ENCODE measurements at regions not wholly inside any gene's neighbourhood (a gene's known extent, or its start where the extent isn't known, plus 50 kb on each side); places are given as distances from the start of the nearest gene placed in this dataset.

GRCh38 chr4:111713276-111713675 lies 432.0 kb upstream of the FAM241A start:
- Histone ChIP-seq H3K9ac (ENCODE audit: low read length) (no peak overlapping the region), H2AFZ (ENCODE audit: low read depth, low read length, severe bottlenecking) (no peak overlapping the region), H3K36me3 (ENCODE audit: low read length) (no peaks in the 10 kb centered on the region), H3F3A (ENCODE audit: insufficient read depth) (no peaks in the 10 kb centered on the region), H3K9me2 (replicated peaks; ENCODE audit: insufficient read depth, low read length) (no peaks in the 10 kb centered on the region), H3K27me3 (ENCODE audit: low read length) (no peaks in the 10 kb centered on the region), H3K27ac (ENCODE audit: low read depth, low read length) (no peak overlapping the region), H4K20me1 (ENCODE audit: low read depth, low read length) (no peaks in the 10 kb centered on the region), H3K9me3 (ENCODE audit: insufficient read depth, low read length) (no peaks in the 10 kb centered on the region), H3K4me2 (ENCODE audit: low read depth, low read length, poor library complexity, severe bottlenecking) (no peak overlapping the region), H3K4me3 (ENCODE audit: insufficient read depth, low read length, poor library complexity, severe bottlenecking) (no peak overlapping the region), H3K79me2 (ENCODE audit: insufficient read depth, low read length) (no peaks in the 10 kb centered on the region)
- TF ChIP-seq EZH2phosphoT487 (conservative IDR thresholded peaks at IDR 0.05; ENCODE audit: low read length) (no peak), CTCF (IDR thresholded peaks at IDR 0.05; ENCODE audit: insufficient read depth, low read length, poor library complexity, severe bottlenecking) (no peak)

DNA sequence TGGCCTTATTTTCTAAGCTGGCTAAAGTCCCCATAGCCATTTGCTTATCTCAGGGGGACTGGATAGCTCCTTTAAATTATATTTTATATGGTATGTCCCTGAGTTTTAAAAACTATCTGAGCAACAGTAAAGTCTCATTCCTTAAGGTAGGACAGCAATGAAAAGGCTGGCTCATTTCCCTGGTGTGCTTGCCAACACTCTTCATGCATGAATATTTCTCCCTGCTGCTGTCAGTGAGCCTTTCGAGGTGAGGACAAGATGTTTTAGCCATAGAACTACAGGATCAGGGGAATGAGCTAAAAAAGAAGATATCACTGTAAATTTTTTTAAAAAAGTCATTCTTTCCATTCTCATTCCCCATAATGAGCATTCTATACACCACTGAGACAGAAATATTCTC lies 427.3 kb upstream of the FAM241A start:
- H3F3A ChIP-seq (ENCODE audit: insufficient read depth) = no peaks in the 10 kb centered on the region
- no peak overlapping the region for H3K4me2 ChIP-seq (ENCODE audit: low read depth, low read length, poor library complexity, severe bottlenecking)
- no peaks in the 10 kb centered on the region for H3K27me3 ChIP-seq (ENCODE audit: low read length)
- TF ChIP-seq EZH2phosphoT487 (conservative IDR thresholded peaks at IDR 0.05; ENCODE audit: low read length) (no peak), CTCF (IDR thresholded peaks at IDR 0.05; ENCODE audit: insufficient read depth, low read length, poor library complexity, severe bottlenecking) (no peak)
- H3K36me3 ChIP-seq (ENCODE audit: low read length) = no peaks in the 10 kb centered on the region
- no peaks in the 10 kb centered on the region for H3K79me2 ChIP-seq (ENCODE audit: insufficient read depth, low read length)
- no peak overlapping the region for H2AFZ ChIP-seq (ENCODE audit: low read depth, low read length, severe bottlenecking)
- H3K9me3 ChIP-seq (ENCODE audit: insufficient read depth, low read length) = no peaks in the 10 kb centered on the region
- no peak overlapping the region for H3K27ac ChIP-seq (ENCODE audit: low read depth, low read length)
- H3K4me3 ChIP-seq (ENCODE audit: insufficient read depth, low read length, poor library complexity, severe bottlenecking) = no peak overlapping the region
- no peaks in the 10 kb centered on the region for H4K20me1 ChIP-seq (ENCODE audit: low read depth, low read length)
- H3K9ac ChIP-seq (ENCODE audit: low read length) = no peak overlapping the region
- H3K9me2 ChIP-seq (replicated peaks; ENCODE audit: insufficient read depth, low read length) = no peaks in the 10 kb centered on the region

GRCh38 chr4:111718763-111719559 lies 426.3 kb upstream of the FAM241A start:
- H3K9ac ChIP-seq (ENCODE audit: low read length) = no peak overlapping the region
- TF ChIP-seq EZH2phosphoT487 (conservative IDR thresholded peaks at IDR 0.05; ENCODE audit: low read length) (no peak), CTCF (IDR thresholded peaks at IDR 0.05; ENCODE audit: insufficient read depth, low read length, poor library complexity, severe bottlenecking) (no peak)
- H3K79me2 ChIP-seq (ENCODE audit: insufficient read depth, low read length) = no peaks in the 10 kb centered on the region
- H3K4me3 ChIP-seq (ENCODE audit: insufficient read depth, low read length, poor library complexity, severe bottlenecking) = no peak overlapping the region
- no peaks in the 10 kb centered on the region for H3K9me2 ChIP-seq (replicated peaks; ENCODE audit: insufficient read depth, low read length)
- no peaks in the 10 kb centered on the region for H3F3A ChIP-seq (ENCODE audit: insufficient read depth)
- H3K36me3 ChIP-seq (ENCODE audit: low read length) = no peaks in the 10 kb centered on the region
- no peaks in the 10 kb centered on the region for H4K20me1 ChIP-seq (ENCODE audit: low read depth, low read length)
- no peak overlapping the region for H3K27ac ChIP-seq (ENCODE audit: low read depth, low read length)
- H3K27me3 ChIP-seq (ENCODE audit: low read length) = no peaks in the 10 kb centered on the region
- no peak overlapping the region for H2AFZ ChIP-seq (ENCODE audit: low read depth, low read length, severe bottlenecking)
- H3K9me3 ChIP-seq (ENCODE audit: insufficient read depth, low read length) = no peaks in the 10 kb centered on the region
- no peak overlapping the region for H3K4me2 ChIP-seq (ENCODE audit: low read depth, low read length, poor library complexity, severe bottlenecking)
